CD4-positive, alpha-beta T cell treated with Interleukin-4 for 4 hours (primary cell): ENCODE measurements at regions not wholly inside any gene's neighbourhood (a gene's known extent, or its start where the extent isn't known, plus 50 kb on each side); places are given as distances from the start of the nearest gene placed in this dataset.
"Not testable (repeated sequence)": the region's sequence is repeated elsewhere in the genome, so short reads cannot be mapped to it uniquely, and the experiment has no call there.

Experiments used
- DNase-seq: peaks from one replicate; pipeline ENCODE4 v3.0.0-alpha.2; 2020

- DNase-seq = no peak
Measured at GRCh38 chr4:138790706-138791340, 224.8 kb upstream of the NOCT start.

- no peak for DNase-seq
Measured at GRCh38 chr4:138789796-138790195, 225.8 kb upstream of the NOCT start.

DNA sequence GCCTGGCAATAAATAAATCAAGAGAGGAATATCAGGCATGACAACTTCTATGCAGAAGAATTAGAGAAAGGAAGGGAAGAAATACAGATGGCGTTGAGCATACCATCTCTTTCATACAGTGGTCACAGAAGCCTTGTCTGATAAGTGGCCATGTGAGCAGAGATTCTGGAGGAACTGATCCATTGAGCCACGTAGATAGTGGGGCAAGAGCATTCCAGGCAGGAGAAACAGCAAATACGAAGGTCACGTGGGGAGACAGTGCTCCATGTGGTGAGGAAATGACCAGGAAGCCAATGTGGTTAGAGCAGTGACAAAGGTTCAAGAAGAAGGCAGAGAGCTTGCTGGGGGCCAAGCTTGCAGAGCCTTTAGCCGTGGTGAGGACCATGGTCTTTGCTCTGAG lies 226.7 kb upstream of the NOCT start:
- DNase-seq = no peak

- no peak for DNase-seq
Measured at GRCh38 chr4:138788267-138788790, 227.3 kb upstream of the NOCT start.

- not testable (repeated sequence) for DNase-seq
Measured at GRCh38 chr4:138779761-138780160, 235.8 kb upstream of the NOCT start.

GRCh38 chr4:138775890-138776289 lies 239.7 kb upstream of the NOCT start:
- DNase-seq = no peak

- DNase-seq = no peak
Measured at GRCh38 chr4:138775489-138775888, 240.1 kb upstream of the NOCT start.

DNA sequence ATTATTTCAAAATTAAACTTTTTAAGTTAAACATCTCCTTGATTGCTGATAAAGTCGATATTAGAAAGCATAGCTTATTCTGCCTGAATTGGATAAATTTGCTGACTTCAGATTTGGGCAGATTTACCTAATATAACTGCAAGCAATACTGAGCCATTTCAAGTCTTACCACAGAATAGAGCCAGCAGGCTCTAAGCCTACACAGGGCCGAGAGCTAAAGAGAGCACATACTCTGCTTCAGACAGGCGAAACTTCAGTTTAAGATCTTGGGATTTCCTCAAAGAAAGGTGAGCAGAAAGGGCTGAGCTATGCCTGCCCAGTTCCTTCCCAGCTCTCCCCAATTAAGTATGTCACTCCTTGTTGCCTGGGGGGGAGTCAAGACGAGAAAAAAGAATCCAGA lies 240.6 kb upstream of the NOCT start:
- DNase-seq = no peak

DNA sequence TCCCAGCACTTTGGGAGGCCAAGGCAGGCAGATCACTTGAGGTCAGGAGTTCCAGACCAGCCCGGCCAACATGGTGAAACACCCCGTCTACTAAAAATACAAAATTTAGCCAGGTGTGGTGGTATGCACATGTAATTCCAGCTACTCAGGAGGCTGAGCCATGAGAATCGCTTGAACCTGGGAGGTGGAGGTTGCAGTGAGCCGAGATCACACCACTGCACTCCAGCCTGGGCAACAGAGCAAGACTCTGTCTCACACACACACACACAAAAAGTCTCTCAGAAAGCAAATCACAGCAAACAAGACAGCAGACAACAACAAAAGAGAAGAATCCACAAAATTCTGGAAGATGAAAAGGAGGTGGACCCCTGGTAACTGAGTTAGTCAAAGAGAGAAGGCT lies 241.5 kb upstream of the NOCT start:
- not testable (repeated sequence) for DNase-seq

DNA sequence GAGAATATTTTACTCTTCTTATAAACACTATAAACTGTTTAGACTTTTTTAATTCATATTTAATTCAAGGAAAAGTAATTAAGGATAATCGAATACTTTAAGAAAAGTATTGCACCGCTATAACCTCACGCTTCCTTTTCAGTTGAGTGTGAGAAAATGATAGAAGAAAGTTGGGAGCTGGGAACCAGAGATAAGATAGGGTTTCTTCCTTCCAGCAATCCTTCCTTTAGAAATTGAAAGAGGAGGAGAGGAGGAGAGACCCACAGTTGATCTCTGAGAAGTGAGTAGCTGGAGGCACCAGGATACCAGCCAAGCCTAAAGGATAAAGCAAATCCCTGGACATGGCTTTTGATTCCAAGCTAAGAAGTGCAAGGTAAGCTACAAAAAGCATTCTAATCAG lies 242.3 kb upstream of the NOCT start:
- DNase-seq = no peak

DNA sequence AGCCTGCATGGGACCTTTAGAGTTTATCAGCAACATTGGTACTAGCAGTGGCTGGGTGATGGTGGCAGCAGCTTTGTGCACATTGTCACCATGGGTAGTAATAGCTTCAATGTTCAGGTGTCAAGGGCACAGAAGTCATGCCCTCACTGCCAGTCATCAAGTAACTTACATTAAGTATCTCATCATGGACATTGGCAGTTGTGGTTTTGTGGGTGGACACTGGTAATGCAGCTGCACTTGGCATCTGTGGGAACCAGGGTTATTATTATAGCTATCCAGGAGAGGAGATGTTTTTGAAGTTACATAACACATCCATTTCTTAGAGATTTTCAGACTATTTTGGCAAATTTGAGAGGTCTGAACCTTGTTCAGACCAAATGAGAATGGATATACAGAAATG lies 243.2 kb upstream of the NOCT start:
- no peak for DNase-seq

- DNase-seq = no peak
Measured at GRCh38 chr4:138770818-138771217, 244.8 kb upstream of the NOCT start.

DNA sequence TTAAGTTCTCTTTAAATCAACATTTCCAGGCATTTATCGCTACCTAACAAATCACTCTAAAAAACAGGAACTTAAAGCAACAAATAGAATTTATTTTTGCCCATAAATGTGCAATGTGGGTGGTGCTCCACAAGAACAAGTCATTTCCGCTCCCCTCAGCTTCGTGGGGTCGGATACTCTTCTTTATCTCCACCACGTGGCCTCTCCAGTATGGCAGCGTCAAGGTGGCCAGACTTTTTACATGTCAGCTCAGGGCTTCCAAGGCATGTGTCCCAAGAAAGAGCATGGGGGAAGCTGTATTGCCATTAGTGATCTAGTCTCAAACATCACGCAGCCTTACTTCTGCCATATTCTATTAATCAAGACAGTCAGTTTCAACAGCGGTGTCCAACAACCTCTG lies 249.2 kb upstream of the NOCT start:
- no peak for DNase-seq

- DNase-seq = no peak
Measured at GRCh38 chr4:138765442-138765841, 250.1 kb upstream of the NOCT start.

GRCh38 chr4:138761638-138762220 lies 253.9 kb upstream of the NOCT start:
- DNase-seq = no peak

DNA sequence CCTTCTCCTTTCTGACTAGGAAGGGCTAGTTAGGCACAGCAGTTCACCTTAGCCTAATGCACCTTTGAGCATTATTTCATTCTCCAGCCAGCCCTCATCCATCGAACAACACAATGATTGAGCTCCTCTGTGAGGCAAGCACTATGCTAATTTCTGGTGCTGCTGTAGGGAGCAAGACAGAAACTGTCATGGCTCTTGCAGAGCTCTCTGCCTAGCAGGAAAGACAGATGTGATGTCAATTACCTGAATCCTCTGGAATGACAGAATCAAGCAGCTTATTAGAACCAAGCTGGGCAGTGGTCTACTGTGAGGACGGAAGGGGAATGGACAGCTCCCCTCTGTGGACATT lies 256.1 kb upstream of the NOCT start:
- no peak for DNase-seq

- no peak for DNase-seq
Measured at GRCh38 chr4:138758876-138759553, 256.6 kb upstream of the NOCT start.

GRCh38 chr4:138758196-138758595 lies 257.4 kb upstream of the NOCT start:
- no peak for DNase-seq

GRCh38 chr4:138757432-138757831 lies 258.1 kb upstream of the NOCT start:
- no peak for DNase-seq

DNA sequence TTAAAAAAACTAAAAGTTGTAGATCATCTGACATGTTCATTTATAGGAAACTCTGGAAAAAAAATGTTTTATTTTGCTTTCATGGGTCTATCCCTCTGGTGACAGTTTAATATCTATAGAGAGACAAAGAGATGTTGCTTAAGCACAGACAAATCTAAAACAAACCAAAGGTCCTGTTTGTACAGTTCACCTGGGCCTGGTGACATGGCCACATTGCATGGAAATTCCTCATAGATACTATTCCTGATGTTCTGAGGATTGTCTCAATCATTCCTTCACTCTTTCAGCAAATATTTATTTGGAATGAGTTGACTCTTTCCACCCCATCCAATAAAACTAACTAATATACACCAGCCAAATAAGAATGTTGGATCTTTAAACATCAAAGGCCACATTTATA lies 259.1 kb upstream of the NOCT start:
- DNase-seq = no peak

DNA sequence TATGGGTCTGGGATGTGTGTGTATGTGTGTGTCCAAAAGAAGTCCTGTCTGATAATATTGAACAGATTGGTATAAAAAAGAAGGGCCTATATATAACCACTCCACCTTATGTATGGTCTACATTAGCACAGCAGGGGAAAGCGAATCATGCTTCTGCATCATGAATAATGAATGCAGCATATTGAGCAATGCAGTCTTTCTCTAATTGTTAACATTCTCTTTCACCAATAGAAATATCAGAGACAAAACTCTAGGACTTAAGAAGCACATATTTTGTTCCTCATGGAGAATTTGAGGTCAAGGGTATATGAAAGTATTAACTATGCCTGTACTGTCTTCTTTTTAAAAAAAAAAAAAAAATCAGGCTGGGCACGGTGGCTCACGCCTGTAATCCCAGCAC lies 264.3 kb upstream of the NOCT start:
- DNase-seq = no peak

DNA sequence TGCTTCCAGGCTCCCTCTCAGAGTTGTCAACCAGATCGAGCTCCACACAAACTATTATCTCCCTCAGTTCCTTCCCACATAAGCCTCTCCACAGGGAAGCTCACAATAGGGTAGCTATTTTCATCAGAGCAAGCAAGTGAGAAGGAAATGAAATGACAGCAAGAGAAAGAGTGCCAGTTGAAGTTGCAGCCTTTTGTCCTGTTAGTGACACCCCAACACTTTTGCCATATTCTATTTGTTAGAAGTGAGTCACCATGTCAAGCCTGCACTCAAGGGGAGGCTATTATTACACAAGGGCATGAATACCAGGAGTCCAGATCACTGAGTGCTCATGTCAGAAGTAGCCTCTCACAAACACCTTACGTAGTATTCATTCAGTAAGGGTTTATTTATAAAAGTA lies 266.3 kb upstream of the NOCT start:
- DNase-seq = no peak

GRCh38 chr4:138741766-138742377 lies 273.7 kb upstream of the NOCT start:
- no peak for DNase-seq
